Activated T-helper 1 cell treated with anti-CD3 and anti-CD28 coated beads, Interleukin-12 subunit alpha, Interleukin-12 subunit beta, Interleukin-2, Interleukin-4 antibody, amounts not matched to agents 30 ng/mL and 10 ng/mL and 1 ng/mL, durations not matched to agents 14 hours and 24 hours and 36 hours (primary cell): ENCODE measurements at regions not wholly inside any gene's neighbourhood (a gene's known extent, or its start where the extent isn't known, plus 50 kb on each side); places are given as distances from the start of the nearest gene placed in this dataset.

Experiments
- DNase-seq: peaks from one replicate; pipeline ENCODE4 v3.0.0; 2021; ENCODE audit warnings: low spot score
- H3K27ac Mint-ChIP-seq: one replicate; pipeline ENCODE4 v1.8.0; 2021; ENCODE audit warnings: mild to moderate bottlenecking, mixed read lengths
- H3K27me3 Mint-ChIP-seq: one replicate; pipeline ENCODE4 v1.8.0; 2022; ENCODE audit warnings: mild to moderate bottlenecking, moderate library complexity, mixed read lengths; ENCODE audit not compliant: insufficient read depth
- H3K36me3 Mint-ChIP-seq: one replicate; pipeline ENCODE4 v1.8.0; 2021; ENCODE audit warnings: low read depth, mixed read lengths
- H3K4me1 Mint-ChIP-seq: one replicate; pipeline ENCODE4 v1.8.0; 2021; ENCODE audit warnings: low read depth, mixed read lengths
- H3K4me3 Mint-ChIP-seq: one replicate; pipeline ENCODE4 v1.8.0; 2021; ENCODE audit warnings: mild to moderate bottlenecking, moderate library complexity, mixed read lengths
- H3K9me3 Mint-ChIP-seq: one replicate; pipeline ENCODE4 v1.8.0; 2021; ENCODE audit warnings: mixed read lengths
- intact Hi-C: fragments of 100-400 bp; cut with micrococcal nuclease; formaldehyde crosslinking; loops from one replicate; pipeline ENCODE4 v1.15.1; 2024

GRCh38 chr2:117698287-117698686 is 116.2 kb upstream of the DDX18 start:
- H3K27me3 Mint-ChIP-seq, result no peaks in the 10 kb centered on the region
- H3K4me1 Mint-ChIP-seq, result no peaks in the 10 kb centered on the region
- no peak for DNase-seq
- no peak overlapping the region for H3K27ac Mint-ChIP-seq
- H3K9me3 Mint-ChIP-seq, result no peaks in the 10 kb centered on the region
- H3K36me3 Mint-ChIP-seq, result no peaks in the 10 kb centered on the region
- no peak overlapping the region for H3K4me3 Mint-ChIP-seq
- intact Hi-C loops, result no loop called here

- intact Hi-C loops, result no loop called here
- H3K4me3 Mint-ChIP-seq, result no peak overlapping the region
These were observed 115.7 kb upstream of the DDX18 start for GRCh38 chr2:117698819-117699218.

GRCh38 chr2:117700471-117700870 is 114.0 kb upstream of the DDX18 start:
- Mint-ChIP-seq H3K27ac (no peak overlapping the region), H3K4me1 (no peaks in the 10 kb centered on the region)

More at GRCh38 chr2:117698819-117699218, 115.7 kb upstream of the DDX18 start:
- Mint-ChIP-seq H3K9me3 (no peaks in the 10 kb centered on the region), H3K27me3 (no peaks in the 10 kb centered on the region), H3K4me1 (no peaks in the 10 kb centered on the region), H3K27ac (no peak overlapping the region), H3K36me3 (no peaks in the 10 kb centered on the region)
- no peak for DNase-seq

GRCh38 chr2:117701365-117701764 is 113.1 kb upstream of the DDX18 start:
- no peak for DNase-seq
- no peaks in the 10 kb centered on the region for H3K4me1 Mint-ChIP-seq
- intact Hi-C loops, result no loop called here
- no peak overlapping the region for H3K27ac Mint-ChIP-seq
- no peaks in the 10 kb centered on the region for H3K36me3 Mint-ChIP-seq
- H3K9me3 Mint-ChIP-seq, result no peaks in the 10 kb centered on the region
- no peaks in the 10 kb centered on the region for H3K27me3 Mint-ChIP-seq
- H3K4me3 Mint-ChIP-seq, result no peak overlapping the region

More at GRCh38 chr2:117700471-117700870, 114.0 kb upstream of the DDX18 start:
- no peaks in the 10 kb centered on the region for H3K36me3 Mint-ChIP-seq
- intact Hi-C loops, result no loop called here
- H3K9me3 Mint-ChIP-seq, result no peaks in the 10 kb centered on the region
- no peak for DNase-seq
- H3K4me3 Mint-ChIP-seq, result no peak overlapping the region
- H3K27me3 Mint-ChIP-seq, result no peaks in the 10 kb centered on the region

GRCh38 chr2:117702098-117702497 is 112.4 kb upstream of the DDX18 start:
- H3K36me3 Mint-ChIP-seq, result no peaks in the 10 kb centered on the region
- no peaks in the 10 kb centered on the region for H3K27me3 Mint-ChIP-seq
- intact Hi-C loops, result no loop called here
- H3K27ac Mint-ChIP-seq, result no peak overlapping the region
- H3K4me1 Mint-ChIP-seq, result no peaks in the 10 kb centered on the region
- no peak for DNase-seq
- no peaks in the 10 kb centered on the region for H3K9me3 Mint-ChIP-seq
- H3K4me3 Mint-ChIP-seq, result no peak overlapping the region

- no peaks in the 10 kb centered on the region for H3K27me3 Mint-ChIP-seq
- DNase-seq, result no peak
- no peak overlapping the region for H3K4me3 Mint-ChIP-seq
- H3K4me1 Mint-ChIP-seq, result no peaks in the 10 kb centered on the region
- no peak overlapping the region for H3K27ac Mint-ChIP-seq
- no peaks in the 10 kb centered on the region for H3K9me3 Mint-ChIP-seq
- H3K36me3 Mint-ChIP-seq, result no peaks in the 10 kb centered on the region
- intact Hi-C loops, result no loop called here
These were observed 110.6 kb upstream of the DDX18 start for GRCh38 chr2:117703858-117704257.

- no peak overlapping the region for H3K4me3 Mint-ChIP-seq
- no peaks in the 10 kb centered on the region for H3K4me1 Mint-ChIP-seq
- no peaks in the 10 kb centered on the region for H3K36me3 Mint-ChIP-seq
- no peak overlapping the region for H3K27ac Mint-ChIP-seq
- no peaks in the 10 kb centered on the region for H3K9me3 Mint-ChIP-seq
- intact Hi-C loops, result no loop called here
- no peak for DNase-seq
- H3K27me3 Mint-ChIP-seq, result no peaks in the 10 kb centered on the region
These were observed 109.7 kb upstream of the DDX18 start for GRCh38 chr2:117704818-117705217.

GRCh38 chr2:117707874-117708273 is 106.6 kb upstream of the DDX18 start:
- Mint-ChIP-seq H3K4me3 (no peak overlapping the region), H3K9me3 (no peaks in the 10 kb centered on the region), H3K27ac (no peak overlapping the region), H3K36me3 (no peaks in the 10 kb centered on the region), H3K27me3 (no peaks in the 10 kb centered on the region), H3K4me1 (no peaks in the 10 kb centered on the region)
- intact Hi-C loops, result no loop called here
- no peak for DNase-seq

GRCh38 chr2:117712684-117713083 is 101.8 kb upstream of the DDX18 start:
- H3K4me3 Mint-ChIP-seq, result no peak overlapping the region
- H3K9me3 Mint-ChIP-seq, result no peaks in the 10 kb centered on the region
- intact Hi-C loops, result no loop called here
- DNase-seq, result no peak
- H3K4me1 Mint-ChIP-seq, result no peaks in the 10 kb centered on the region
- H3K27ac Mint-ChIP-seq, result no peak overlapping the region
- no peaks in the 10 kb centered on the region for H3K36me3 Mint-ChIP-seq
- no peaks in the 10 kb centered on the region for H3K27me3 Mint-ChIP-seq

- Mint-ChIP-seq H3K4me1 (no peaks in the 10 kb centered on the region), H3K4me3 (no peak overlapping the region), H3K27me3 (no peaks in the 10 kb centered on the region), H3K36me3 (no peaks in the 10 kb centered on the region), H3K9me3 (no peaks in the 10 kb centered on the region), H3K27ac (no peak overlapping the region)
- DNase-seq, result no peak
- intact Hi-C loops, result no loop called here
These were observed 100.4 kb upstream of the DDX18 start for GRCh38 chr2:117714110-117714509.

- DNase-seq, result no peak
- Mint-ChIP-seq H3K36me3 (no peaks in the 10 kb centered on the region), H3K4me1 (no peaks in the 10 kb centered on the region), H3K4me3 (no peak overlapping the region), H3K9me3 (no peaks in the 10 kb centered on the region), H3K27ac (no peak overlapping the region), H3K27me3 (peaks cover 1% of the 10 kb centered on the region)
- intact Hi-C loops, result no loop called here
These were observed 99.6 kb upstream of the DDX18 start for GRCh38 chr2:117714745-117715417.

GRCh38 chr2:117716505-117716904 is 98.0 kb upstream of the DDX18 start:
- intact Hi-C loops, result no loop called here
- no peak overlapping the region for H3K27ac Mint-ChIP-seq
- H3K4me1 Mint-ChIP-seq, result no peaks in the 10 kb centered on the region
- H3K36me3 Mint-ChIP-seq, result no peaks in the 10 kb centered on the region
- DNase-seq, result no peak
- peaks cover 1% of the 10 kb centered on the region for H3K27me3 Mint-ChIP-seq
- H3K9me3 Mint-ChIP-seq, result no peaks in the 10 kb centered on the region
- H3K4me3 Mint-ChIP-seq, result no peak overlapping the region

- peaks cover 1% of the 10 kb centered on the region for H3K27me3 Mint-ChIP-seq
- H3K4me1 Mint-ChIP-seq, result no peaks in the 10 kb centered on the region
- no peaks in the 10 kb centered on the region for H3K9me3 Mint-ChIP-seq
- intact Hi-C loops, result no loop called here
- H3K4me3 Mint-ChIP-seq, result no peak overlapping the region
- H3K27ac Mint-ChIP-seq, result no peak overlapping the region
- no peak for DNase-seq
- no peaks in the 10 kb centered on the region for H3K36me3 Mint-ChIP-seq
These were observed 97.4 kb upstream of the DDX18 start for GRCh38 chr2:117717072-117717471.

- intact Hi-C loops, result no loop called here
- Mint-ChIP-seq H3K27me3 (peaks cover 1% of the 10 kb centered on the region), H3K4me3 (no peak overlapping the region), H3K4me1 (no peaks in the 10 kb centered on the region), H3K36me3 (no peaks in the 10 kb centered on the region), H3K9me3 (no peaks in the 10 kb centered on the region), H3K27ac (no peak overlapping the region)
- no peak for DNase-seq
These were observed 96.4 kb upstream of the DDX18 start for GRCh38 chr2:117718048-117718447.
